Ishikawa (cell line): ENCODE measurements at regions not wholly inside any gene's neighbourhood (a gene's known extent, or its start where the extent isn't known, plus 50 kb on each side); places are given as distances from the start of the nearest gene placed in this dataset.
A peak's percentile ranks its signal among the peaks of the same experiment; 100 is the strongest.

Experiments
- CEBPB ChIP-seq: IDR thresholded peaks from 2 replicates; pipeline ENCODE4 v1.6.1; 2012
- CREB1 ChIP-seq: IDR thresholded peaks from 2 replicates; pipeline ENCODE4 v1.6.1; 2012; ENCODE audit warnings: low read depth
- EGR1 ChIP-seq: IDR thresholded peaks from 2 replicates; pipeline ENCODE4 v1.6.1; 2012
- EP300 ChIP-seq: IDR thresholded peaks from 2 replicates; pipeline ENCODE4 v1.6.1; 2012; ENCODE audit warnings: borderline replicate concordance
- FOXM1 ChIP-seq: IDR thresholded peaks from 2 replicates; pipeline ENCODE4 v1.6.1; 2012; ENCODE audit warnings: low read depth, borderline replicate concordance
- NFIC ChIP-seq: IDR thresholded peaks from 2 replicates; pipeline ENCODE4 v1.6.1; 2012
- RAD21 ChIP-seq: IDR thresholded peaks from 2 replicates; pipeline ENCODE4 v1.6.1; 2012; ENCODE audit warnings: low read depth
- TAF1 ChIP-seq: IDR thresholded peaks from 2 replicates; pipeline ENCODE4 v1.6.1; 2012; ENCODE audit warnings: low read depth, mild to moderate bottlenecking
- TCF12 ChIP-seq: IDR thresholded peaks from 2 replicates; pipeline ENCODE4 v1.6.1; 2012; ENCODE audit warnings: low read depth
- TEAD4 ChIP-seq: IDR thresholded peaks from 2 replicates; pipeline ENCODE4 v1.6.1; 2012
- YY1 ChIP-seq: IDR thresholded peaks from 2 replicates; pipeline ENCODE4 v1.6.1; 2012; ENCODE audit warnings: low read depth
- ZBTB7A ChIP-seq: IDR thresholded peaks from 2 replicates; pipeline ENCODE4 v1.6.1; 2012; ENCODE audit warnings: low read depth
- TF ChIP-seq, protein P1 (sequence below): IDR thresholded peaks from 2 replicates; pipeline ENCODE4 v1.6.1; 2012
- TF ChIP-seq, protein P2 (sequence below): IDR thresholded peaks from 2 replicates; pipeline ENCODE4 v1.6.1; 2012
- TF ChIP-seq, protein P3 (sequence below): IDR thresholded peaks from 2 replicates; pipeline ENCODE4 v1.6.1; 2012; ENCODE audit warnings: low read depth, mild to moderate bottlenecking

DNA sequence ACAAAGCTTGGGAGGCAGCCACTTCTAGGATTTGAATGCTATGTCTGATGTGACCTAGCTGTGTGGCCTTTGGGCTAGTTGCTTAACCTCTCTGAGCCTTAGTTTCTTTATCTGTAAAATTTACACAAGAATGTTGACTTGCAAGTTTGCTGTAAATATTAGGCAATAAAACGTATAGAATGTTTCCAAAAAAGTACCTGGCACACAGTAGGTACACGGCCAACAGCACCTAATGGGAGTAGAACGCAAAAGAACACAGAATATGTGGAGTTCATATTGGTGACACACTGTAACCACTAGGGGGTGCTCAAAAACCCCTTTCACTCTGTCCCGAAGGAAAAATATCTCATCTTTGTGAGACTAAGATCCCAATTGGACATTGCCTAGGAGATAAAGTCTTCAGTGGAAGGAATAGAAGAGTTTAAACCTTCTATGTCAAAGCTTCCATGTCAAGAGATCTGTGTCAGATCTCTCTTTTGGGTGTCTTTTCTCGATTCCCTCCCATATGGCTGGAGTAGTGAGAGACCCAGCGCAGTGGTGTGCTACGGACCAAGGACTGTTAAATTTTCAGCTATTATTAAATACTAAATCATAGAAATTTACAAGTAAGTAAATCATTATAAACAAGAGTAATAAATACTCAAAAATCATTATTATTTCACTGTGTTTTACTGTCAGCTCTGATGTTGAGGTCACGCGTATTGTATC is 145.4 kb upstream of the RAD23B start:
- TF ChIP-seq NFIC (no peak), RAD21 (peak; percentile 66)

DNA sequence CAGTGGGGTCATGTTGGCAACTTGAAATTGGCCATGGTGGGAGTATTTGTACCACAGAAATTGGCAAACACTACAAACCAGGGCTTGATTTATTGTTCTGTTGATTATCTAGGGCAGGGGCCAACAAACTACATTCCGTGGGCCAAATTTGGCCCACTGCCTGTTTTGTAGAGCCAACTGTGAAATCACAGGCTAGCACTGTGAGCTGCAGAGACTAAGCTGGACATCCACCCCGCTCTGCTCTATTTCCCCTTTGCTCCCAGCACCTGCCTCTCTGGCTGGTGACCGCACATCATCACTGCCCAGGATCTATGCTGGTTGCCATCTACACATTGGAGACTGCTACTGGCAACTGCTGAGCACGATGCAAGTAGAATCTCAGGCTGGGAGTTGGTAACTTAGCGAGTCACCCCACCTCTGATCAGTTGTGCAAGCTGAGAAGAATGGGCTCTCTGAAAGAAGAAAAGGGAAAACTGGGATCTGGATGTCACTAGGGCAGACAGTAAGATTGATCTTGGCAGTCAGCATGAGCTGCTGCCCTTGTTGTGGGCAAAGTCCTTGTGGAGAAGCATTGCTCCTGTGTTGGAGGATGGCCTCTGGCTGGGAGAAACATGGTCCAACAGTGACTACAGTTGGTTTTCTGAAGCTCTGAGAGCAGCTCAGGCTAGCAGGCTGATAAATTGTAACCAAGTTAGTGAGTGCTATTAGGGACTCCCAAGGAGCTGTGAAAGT is 144.7 kb upstream of the RAD23B start:
- TF ChIP-seq CEBPB (no peak), FOXM1 (no peak), TCF12 (no peak), NFIC (no peak), TAF1 (no peak), TEAD4 (no peak), RAD21 (no peak)
- TF ChIP-seq, protein P1, sequence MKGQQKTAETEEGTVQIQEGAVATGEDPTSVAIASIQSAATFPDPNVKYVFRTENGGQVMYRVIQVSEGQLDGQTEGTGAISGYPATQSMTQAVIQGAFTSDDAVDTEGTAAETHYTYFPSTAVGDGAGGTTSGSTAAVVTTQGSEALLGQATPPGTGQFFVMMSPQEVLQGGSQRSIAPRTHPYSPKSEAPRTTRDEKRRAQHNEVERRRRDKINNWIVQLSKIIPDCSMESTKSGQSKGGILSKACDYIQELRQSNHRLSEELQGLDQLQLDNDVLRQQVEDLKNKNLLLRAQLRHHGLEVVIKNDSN = no peak
- TF ChIP-seq, protein P2, sequence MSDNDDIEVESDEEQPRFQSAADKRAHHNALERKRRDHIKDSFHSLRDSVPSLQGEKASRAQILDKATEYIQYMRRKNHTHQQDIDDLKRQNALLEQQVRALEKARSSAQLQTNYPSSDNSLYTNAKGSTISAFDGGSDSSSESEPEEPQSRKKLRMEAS = no peak

DNA sequence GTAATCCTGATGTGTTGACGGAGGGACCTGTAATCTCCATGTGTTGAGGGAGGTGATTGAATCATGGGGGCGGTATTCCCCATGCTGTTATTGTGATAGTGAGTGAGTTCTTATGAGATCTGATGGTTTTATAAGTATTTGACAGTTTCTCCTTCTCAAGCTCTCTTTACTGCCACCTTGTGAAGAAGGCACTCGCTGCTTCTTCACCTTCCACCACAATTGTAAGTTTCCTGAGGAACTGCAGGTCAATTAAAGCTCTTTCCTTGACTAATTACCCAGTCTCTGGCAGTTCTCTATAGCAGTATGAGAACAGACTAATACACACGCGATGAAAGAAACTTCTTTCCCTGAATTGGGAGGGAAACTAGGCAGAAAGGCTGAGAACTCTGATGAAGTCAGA is 141.1 kb upstream of the RAD23B start:
- TF ChIP-seq FOXM1 (no peak), EP300 (no peak), YY1 (no peak), RAD21 (no peak), TAF1 (no peak)
- TF ChIP-seq, protein P2 = no peak
- TF ChIP-seq, protein P1 = no peak

DNA sequence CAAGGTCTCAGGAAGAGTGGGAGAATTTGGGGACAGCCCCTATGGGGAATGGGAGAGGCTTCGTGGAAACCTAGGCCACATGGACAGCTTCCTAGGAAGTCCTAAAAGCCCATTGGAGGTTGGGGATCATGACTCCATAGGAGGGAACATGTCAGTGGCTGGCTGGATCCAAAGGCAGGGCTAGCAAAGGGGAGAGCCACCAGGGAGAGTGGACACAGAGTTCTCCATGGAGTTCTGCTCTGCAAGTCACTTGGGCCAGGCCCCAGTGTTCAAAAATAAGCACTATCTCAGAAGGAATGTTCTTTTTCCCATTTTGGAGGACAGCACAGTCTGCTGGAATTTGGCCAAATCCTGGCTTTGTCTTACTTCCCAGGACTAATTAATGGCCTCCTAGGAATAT is 140.6 kb upstream of the RAD23B start:
- TF ChIP-seq, protein P1 = no peak
- no peak for TF ChIP-seq CEBPB
- TF ChIP-seq FOXM1 = no peak
- TF ChIP-seq TEAD4 = no peak
- TF ChIP-seq CREB1 = no peak

DNA sequence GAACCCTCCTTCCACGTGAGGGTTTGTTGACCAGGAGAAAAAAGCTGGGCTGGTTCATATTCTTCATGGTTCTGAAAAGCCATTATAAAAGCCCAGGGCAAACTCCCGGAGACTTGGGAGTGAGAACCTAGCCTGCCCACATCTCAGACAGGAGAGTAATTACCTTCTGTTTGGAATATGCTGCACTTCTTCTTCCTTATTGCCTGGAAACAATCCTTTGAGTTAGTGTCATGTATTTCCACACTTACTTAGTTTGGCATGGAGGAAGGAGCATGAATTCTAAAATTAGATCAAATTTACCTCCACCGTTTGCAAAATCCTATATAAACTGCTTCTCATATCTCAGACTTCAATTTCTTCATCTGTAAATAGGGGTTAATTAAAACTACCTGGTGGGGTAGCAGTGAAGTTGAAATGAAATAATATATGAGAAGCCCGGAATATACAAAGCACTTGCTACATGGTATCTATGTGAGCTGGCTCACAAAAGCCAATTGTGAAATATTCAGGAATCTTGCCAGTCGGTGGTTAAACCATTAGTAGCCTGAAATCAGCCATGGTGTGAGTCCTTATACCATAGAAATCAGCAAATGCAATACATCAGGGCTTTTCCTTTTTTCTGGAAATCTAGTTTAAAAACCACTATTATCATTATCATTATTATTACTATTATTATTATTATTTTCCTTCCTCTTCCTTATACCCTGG is 140.0 kb upstream of the RAD23B start:
- TF ChIP-seq, protein P2 = no peak
- TF ChIP-seq YY1 (no peak), TEAD4 (no peak), FOXM1 (no peak), TAF1 (no peak), NFIC (no peak), CEBPB (no peak), CREB1 (no peak), ZBTB7A (no peak)

DNA sequence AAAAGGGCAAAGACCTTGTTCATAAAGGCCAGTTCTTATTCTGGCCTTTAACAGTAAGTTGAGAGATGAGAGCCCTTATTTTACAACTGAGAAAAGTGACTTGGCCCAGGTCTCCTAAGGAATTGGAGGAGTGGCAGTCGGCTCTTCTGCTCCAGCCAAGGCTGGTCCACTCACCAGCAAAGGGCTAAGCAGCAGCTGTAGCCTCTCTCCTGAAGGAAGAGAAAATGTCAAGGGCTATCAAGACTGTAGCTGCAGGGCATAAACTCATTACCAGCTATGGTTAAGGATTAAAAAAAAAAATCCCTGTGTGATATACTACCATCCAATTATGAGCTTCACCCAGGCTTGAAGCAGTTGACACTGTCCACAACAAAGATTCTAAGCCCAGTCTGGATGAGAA is 138.6 kb upstream of the RAD23B start:
- TF ChIP-seq EGR1 = no peak
- no peak for TF ChIP-seq TAF1

DNA sequence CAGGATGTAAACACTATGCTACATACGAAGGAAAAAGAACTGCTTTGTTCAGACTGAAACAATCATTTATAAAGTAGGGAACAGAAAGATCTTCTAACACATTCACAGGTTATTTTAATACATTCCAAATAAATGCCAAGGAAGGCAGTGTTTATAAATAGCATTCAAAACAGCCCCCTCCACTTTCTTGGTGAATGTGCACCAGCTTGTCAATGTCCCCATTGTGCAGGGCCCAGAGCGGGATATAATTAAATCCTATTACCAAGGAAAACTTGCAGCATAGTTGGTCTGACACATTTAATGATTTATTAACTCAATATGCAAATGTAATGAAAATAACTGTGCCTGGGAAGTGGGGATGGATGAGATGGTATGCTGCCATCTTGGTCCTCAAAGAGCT is 135.9 kb upstream of the RAD23B start:
- no peak for TF ChIP-seq FOXM1

DNA sequence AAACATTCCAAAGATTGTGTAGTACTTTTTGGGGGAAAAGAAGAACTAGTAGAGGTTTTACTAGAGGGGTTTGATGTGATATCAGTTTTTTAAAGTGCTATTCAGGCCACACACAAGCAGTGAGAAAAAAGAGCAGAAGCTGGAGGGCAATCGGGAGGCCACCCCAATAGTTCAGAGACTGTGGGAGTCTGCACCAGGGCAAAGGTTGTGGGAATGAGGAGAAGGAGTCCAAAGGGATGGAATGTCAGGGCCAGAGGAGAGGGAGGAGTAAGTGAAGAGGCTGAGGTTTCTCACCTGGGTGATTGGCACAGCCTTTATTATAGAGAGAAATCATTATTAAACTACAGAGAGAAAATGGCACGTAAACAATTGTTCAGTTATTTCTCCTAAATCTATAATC is 134.9 kb upstream of the RAD23B start:
- no peak for TF ChIP-seq FOXM1

DNA sequence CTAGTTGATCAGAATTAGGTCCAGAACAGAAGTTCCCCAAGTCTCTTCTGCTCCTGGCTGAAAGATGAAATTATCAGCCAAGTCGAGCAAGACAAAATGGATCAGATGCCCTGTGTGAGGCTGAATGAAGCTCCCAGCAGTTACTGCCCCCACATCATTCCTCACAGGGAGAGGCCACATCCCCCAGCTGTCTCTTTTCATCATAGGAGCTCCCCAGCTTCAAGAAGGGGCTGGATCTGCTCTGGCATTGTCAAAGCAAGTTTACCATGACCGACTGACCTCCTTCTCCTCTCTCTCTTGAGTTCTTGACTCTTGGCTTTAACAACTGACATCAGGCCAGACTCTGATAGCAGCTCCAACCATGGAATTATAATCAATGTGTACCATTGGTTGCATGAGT is 133.3 kb upstream of the RAD23B start:
- no peak for TF ChIP-seq TCF12
- TF ChIP-seq YY1 = no peak
- TF ChIP-seq CREB1 = no peak
- TF ChIP-seq ZBTB7A = no peak
- TF ChIP-seq TAF1 = no peak
- TF ChIP-seq, protein P3, sequence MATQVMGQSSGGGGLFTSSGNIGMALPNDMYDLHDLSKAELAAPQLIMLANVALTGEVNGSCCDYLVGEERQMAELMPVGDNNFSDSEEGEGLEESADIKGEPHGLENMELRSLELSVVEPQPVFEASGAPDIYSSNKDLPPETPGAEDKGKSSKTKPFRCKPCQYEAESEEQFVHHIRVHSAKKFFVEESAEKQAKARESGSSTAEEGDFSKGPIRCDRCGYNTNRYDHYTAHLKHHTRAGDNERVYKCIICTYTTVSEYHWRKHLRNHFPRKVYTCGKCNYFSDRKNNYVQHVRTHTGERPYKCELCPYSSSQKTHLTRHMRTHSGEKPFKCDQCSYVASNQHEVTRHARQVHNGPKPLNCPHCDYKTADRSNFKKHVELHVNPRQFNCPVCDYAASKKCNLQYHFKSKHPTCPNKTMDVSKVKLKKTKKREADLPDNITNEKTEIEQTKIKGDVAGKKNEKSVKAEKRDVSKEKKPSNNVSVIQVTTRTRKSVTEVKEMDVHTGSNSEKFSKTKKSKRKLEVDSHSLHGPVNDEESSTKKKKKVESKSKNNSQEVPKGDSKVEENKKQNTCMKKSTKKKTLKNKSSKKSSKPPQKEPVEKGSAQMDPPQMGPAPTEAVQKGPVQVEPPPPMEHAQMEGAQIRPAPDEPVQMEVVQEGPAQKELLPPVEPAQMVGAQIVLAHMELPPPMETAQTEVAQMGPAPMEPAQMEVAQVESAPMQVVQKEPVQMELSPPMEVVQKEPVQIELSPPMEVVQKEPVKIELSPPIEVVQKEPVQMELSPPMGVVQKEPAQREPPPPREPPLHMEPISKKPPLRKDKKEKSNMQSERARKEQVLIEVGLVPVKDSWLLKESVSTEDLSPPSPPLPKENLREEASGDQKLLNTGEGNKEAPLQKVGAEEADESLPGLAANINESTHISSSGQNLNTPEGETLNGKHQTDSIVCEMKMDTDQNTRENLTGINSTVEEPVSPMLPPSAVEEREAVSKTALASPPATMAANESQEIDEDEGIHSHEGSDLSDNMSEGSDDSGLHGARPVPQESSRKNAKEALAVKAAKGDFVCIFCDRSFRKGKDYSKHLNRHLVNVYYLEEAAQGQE = no peak
- TF ChIP-seq NFIC = no peak
- TF ChIP-seq EP300 = no peak
- TF ChIP-seq CEBPB = no peak
- TF ChIP-seq FOXM1 = no peak
- TF ChIP-seq, protein P2 = no peak
- TF ChIP-seq, protein P1 = no peak
- TF ChIP-seq RAD21 = no peak
- no peak for TF ChIP-seq EGR1
- TF ChIP-seq TEAD4 = no peak
